Thoracic aorta (tissue), 2 donors: ENCODE measurements at regions not wholly inside any gene's neighbourhood (a gene's known extent, or its start where the extent isn't known, plus 50 kb on each side); places are given as distances from the start of the nearest gene placed in this dataset.

Source experiments
- ATAC-seq: fragments of 150-250 bp; one replicate; pipeline ENCODE4 v1.8.0; 2017; ENCODE audit warnings: low read depth; ENCODE audit not compliant: insufficient number of reproducible peaks, low FRiP score
- DNase-seq: peaks from one replicate; pipeline ENCODE4 v3.0.0-alpha.2; 2020; ENCODE audit warnings: low spot score
- H3K27ac ChIP-seq, 2 donors: fragments of 200-600 bp; sonication (generic); 1 replicate in 1 of 2; 2 replicates in 1 of 2; pipeline ENCODE4 v1.5.1; 2016; ENCODE audit warnings: mild to moderate bottlenecking in 2 of 2, moderate library complexity in 2 of 2
- H3K27me3 ChIP-seq: fragments of 200-600 bp; sonication (generic); replicated peaks from 2 replicates; pipeline ENCODE4 v1.6.0; 2016; ENCODE audit warnings: mild to moderate bottlenecking; ENCODE audit not compliant: insufficient read depth
- H3K36me3 ChIP-seq: fragments of 200-600 bp; sonication (generic); one replicate; pipeline ENCODE4 v1.5.1; 2016
- H3K4me1 ChIP-seq, 2 donors: fragments of 200-600 bp; sonication (generic); 1 replicate in 1 of 2; 2 replicates in 1 of 2; pipeline versions ENCODE4 v1.5.1 to v1.6.0; 2016; ENCODE audit warnings: low read depth in 2 of 2, mild to moderate bottlenecking in 1 of 2; ENCODE audit not compliant: control insufficient read depth in 1 of 2
- H3K4me3 ChIP-seq: fragments of 200-600 bp; sonication (generic); 2 replicates; pipeline ENCODE4 v1.5.1; 2016; ENCODE audit warnings: mild to moderate bottlenecking
- H3K9me3 ChIP-seq: fragments of 200-600 bp; sonication (generic); 2 replicates; pipeline ENCODE4 v1.5.1; 2016
- TF ChIP-seq, protein P1 (sequence below): fragments of 200-600 bp; sonication (generic); IDR thresholded peaks from one replicate; pipeline ENCODE4 v1.5.1; 2019; ENCODE audit warnings: antibody characterized with exemption

DNA sequence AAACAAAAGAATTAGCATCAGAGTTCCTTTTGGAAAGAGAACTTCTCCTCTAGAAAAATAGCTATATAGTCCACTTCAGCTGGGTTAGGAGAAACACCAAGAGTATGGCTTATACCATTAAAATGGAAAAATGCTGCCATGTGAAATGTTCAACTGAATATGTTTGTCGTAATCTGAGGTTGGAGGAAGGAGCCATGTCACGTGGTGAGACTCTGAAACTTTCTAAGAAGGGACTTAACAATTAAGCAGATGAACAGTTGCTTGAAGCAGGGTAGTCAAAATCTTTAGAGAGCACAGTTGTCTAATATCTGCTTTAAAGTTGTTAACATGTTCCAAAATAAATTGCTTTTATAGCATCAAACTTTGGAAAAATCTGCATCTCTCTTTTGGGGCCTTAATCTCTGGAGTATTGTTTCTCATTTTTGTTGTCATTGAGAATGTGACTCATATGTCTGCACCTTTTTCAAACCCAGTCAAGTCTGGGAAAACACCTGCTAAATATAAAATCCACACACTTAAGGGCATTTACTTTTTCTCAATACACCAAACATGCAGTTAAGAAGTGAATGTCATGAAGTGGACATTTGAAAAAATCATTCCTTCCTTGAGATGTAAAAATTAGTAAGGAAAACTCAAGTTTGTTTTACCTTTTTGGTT lies 168.8 kb upstream of the PDE5A start:
- H3K4me1 ChIP-seq: no peaks in the 10 kb centered on the region
- TF ChIP-seq, protein P1, sequence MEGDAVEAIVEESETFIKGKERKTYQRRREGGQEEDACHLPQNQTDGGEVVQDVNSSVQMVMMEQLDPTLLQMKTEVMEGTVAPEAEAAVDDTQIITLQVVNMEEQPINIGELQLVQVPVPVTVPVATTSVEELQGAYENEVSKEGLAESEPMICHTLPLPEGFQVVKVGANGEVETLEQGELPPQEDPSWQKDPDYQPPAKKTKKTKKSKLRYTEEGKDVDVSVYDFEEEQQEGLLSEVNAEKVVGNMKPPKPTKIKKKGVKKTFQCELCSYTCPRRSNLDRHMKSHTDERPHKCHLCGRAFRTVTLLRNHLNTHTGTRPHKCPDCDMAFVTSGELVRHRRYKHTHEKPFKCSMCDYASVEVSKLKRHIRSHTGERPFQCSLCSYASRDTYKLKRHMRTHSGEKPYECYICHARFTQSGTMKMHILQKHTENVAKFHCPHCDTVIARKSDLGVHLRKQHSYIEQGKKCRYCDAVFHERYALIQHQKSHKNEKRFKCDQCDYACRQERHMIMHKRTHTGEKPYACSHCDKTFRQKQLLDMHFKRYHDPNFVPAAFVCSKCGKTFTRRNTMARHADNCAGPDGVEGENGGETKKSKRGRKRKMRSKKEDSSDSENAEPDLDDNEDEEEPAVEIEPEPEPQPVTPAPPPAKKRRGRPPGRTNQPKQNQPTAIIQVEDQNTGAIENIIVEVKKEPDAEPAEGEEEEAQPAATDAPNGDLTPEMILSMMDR: no peak
- no peak overlapping the region for H3K27ac ChIP-seq
- DNase-seq: no peak
- H3K27me3 ChIP-seq: no peaks in the 10 kb centered on the region
- H3K36me3 ChIP-seq: no peaks in the 10 kb centered on the region
- no peak for ATAC-seq
- H3K9me3 ChIP-seq: no peaks in the 10 kb centered on the region
- H3K4me3 ChIP-seq: no peak overlapping the region

DNA sequence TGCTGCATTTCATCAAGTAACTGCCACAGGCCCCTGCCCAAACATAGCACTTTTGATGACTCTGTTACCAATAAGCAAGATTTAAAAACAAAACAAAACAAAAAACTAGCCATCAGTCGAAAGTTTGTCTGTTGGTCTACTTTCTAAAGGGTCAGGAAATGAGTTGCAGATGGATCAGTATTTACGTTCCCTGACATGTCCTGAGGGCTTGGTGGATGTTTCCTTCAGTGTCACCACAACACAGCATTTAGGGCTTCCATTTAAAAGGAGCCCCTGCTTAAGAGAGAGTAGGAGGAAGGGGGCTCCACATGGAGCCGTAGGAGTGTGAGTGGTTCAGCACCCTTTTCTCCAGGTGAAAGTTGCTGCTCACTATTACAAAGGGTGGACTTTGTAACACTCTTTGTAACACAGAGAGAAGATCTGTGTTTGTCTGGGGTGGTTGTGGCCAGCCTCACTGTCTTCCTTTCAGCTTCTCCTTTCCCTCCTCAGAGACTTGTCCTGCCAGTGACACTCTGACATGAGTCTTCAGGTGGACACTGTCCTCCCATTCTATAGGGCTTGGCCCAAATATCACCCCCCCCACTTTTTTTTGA lies 167.5 kb upstream of the PDE5A start:
- Histone ChIP-seq H3K36me3 (no peaks in the 10 kb centered on the region), H3K27me3 (no peaks in the 10 kb centered on the region), H3K4me1 (peaks cover 0 to 5% of the 10 kb centered on the region in 2 donors), H3K9me3 (no peaks in the 10 kb centered on the region), H3K4me3 (no peak overlapping the region), H3K27ac (no peak overlapping the region)
- ATAC-seq (no peak), DNase-seq (no peak)
- TF ChIP-seq, protein P1: no peak

GRCh38 chr4:119794681-119795080 lies 166.1 kb upstream of the PDE5A start:
- DNase-seq (no peak), ATAC-seq (no peak)
- Histone ChIP-seq H3K4me3 (no peak overlapping the region), H3K27ac (no peak overlapping the region), H3K4me1 (peaks cover 0 to 5% of the 10 kb centered on the region in 2 donors), H3K36me3 (no peaks in the 10 kb centered on the region), H3K27me3 (no peaks in the 10 kb centered on the region), H3K9me3 (no peaks in the 10 kb centered on the region)
- TF ChIP-seq, protein P1: no peak

- no peak overlapping the region for H3K4me3 ChIP-seq
Measured at GRCh38 chr4:119794113-119794512, 165.5 kb upstream of the PDE5A start.

More at GRCh38 chr4:119794113-119794512, 165.5 kb upstream of the PDE5A start:
- H3K27me3 ChIP-seq: no peaks in the 10 kb centered on the region
- no peaks in the 10 kb centered on the region for H3K36me3 ChIP-seq
- H3K4me1 ChIP-seq: peaks cover 0 to 5% of the 10 kb centered on the region in 2 donors
- TF ChIP-seq, protein P1: no peak
- ATAC-seq (no peak), DNase-seq (no peak)
- H3K9me3 ChIP-seq: no peaks in the 10 kb centered on the region
- H3K27ac ChIP-seq: no peak overlapping the region
